Stimulated activated CD8-positive, alpha-beta memory T cell treated with anti-CD3 and anti-CD28 coated beads, Interleukin-15, amount 100 ng/mL, for 48 hours (primary cell): ENCODE measurements at regions not wholly inside any gene's neighbourhood (a gene's known extent, or its start where the extent isn't known, plus 50 kb on each side); places are given as distances from the start of the nearest gene placed in this dataset.
"Not testable (repeated sequence)": the region's sequence is repeated elsewhere in the genome, so short reads cannot be mapped to it uniquely, and the experiment has no call there.

Experiments
- DNase-seq, 2 donors: peaks; one replicate each; pipeline ENCODE4 v3.0.0-alpha.2; 2020; ENCODE audit warnings: low read depth in 2 of 2

GRCh38 chr2:196486146-196486545 is 153.4 kb upstream of the CCDC150 start:
- DNase-seq: no peak

GRCh38 chr2:196487417-196487816 is 152.1 kb upstream of the CCDC150 start:
- no peak for DNase-seq

GRCh38 chr2:196489371-196489770 is 150.1 kb upstream of the CCDC150 start:
- DNase-seq: no peak

- DNase-seq: no peak
Observed at GRCh38 chr2:196492946-196493345, 146.6 kb upstream of the CCDC150 start.

GRCh38 chr2:196498962-196499361 is 140.6 kb upstream of the CCDC150 start:
- DNase-seq: no peak

GRCh38 chr2:196499686-196500085 is 139.8 kb upstream of the CCDC150 start:
- no peak for DNase-seq

- DNase-seq: no peak
Observed at GRCh38 chr2:196500686-196501431, 138.7 kb upstream of the CCDC150 start.

GRCh38 chr2:196501836-196502235 is 137.7 kb upstream of the CCDC150 start:
- DNase-seq: no peak

- no peak for DNase-seq
Observed at GRCh38 chr2:196502386-196502785, 137.1 kb upstream of the CCDC150 start.

GRCh38 chr2:196503398-196503797 is 136.1 kb upstream of the CCDC150 start:
- no peak for DNase-seq

GRCh38 chr2:196504788-196505187 is 134.7 kb upstream of the CCDC150 start:
- no peak for DNase-seq

GRCh38 chr2:196510246-196510645 is 129.3 kb upstream of the CCDC150 start:
- no peak for DNase-seq

- no peak for DNase-seq
Observed at GRCh38 chr2:196511258-196512168, 128.0 kb upstream of the CCDC150 start.

- DNase-seq: no peak
Observed at GRCh38 chr2:196513796-196514526, 125.6 kb upstream of the CCDC150 start.

GRCh38 chr2:196514641-196515040 is 124.9 kb upstream of the CCDC150 start:
- no peak for DNase-seq

GRCh38 chr2:196515051-196515450 is 124.5 kb upstream of the CCDC150 start:
- no peak for DNase-seq

- no peak for DNase-seq
Observed at GRCh38 chr2:196515608-196516007, 123.9 kb upstream of the CCDC150 start.

- DNase-seq: no peak
Observed at GRCh38 chr2:196516564-196516963, 123.0 kb upstream of the CCDC150 start.

GRCh38 chr2:196520605-196521004 is 118.9 kb upstream of the CCDC150 start:
- no peak for DNase-seq

GRCh38 chr2:196526981-196527725 is 112.4 kb upstream of the CCDC150 start:
- DNase-seq: not testable (repeated sequence)

- DNase-seq: no peak
Observed at GRCh38 chr2:196528486-196529223, 110.9 kb upstream of the CCDC150 start.
